Ovary (tissue), 7 donors: ENCODE measurements at regions not wholly inside any gene's neighbourhood (a gene's known extent, or its start where the extent isn't known, plus 50 kb on each side); places are given as distances from the start of the nearest gene placed in this dataset.

ENCODE experiments used
- DNase-seq, 5 donors: peaks; one replicate each; pipeline ENCODE4 v3.0.0-alpha.2; 2019 to 2020
- H3K27ac ChIP-seq, 2 donors: fragments of 200-600 bp; one replicate each; pipeline versions ENCODE4 v1.5.1 to v1.8.0; 2019 to 2022
- H3K27me3 ChIP-seq: fragments of 200-600 bp; one replicate; pipeline ENCODE4 v1.8.0; 2022
- H3K36me3 ChIP-seq: fragments of 200-600 bp; sonication (generic); one replicate; pipeline ENCODE4 v1.5.1; 2019
- H3K4me1 ChIP-seq: one replicate; pipeline ENCODE4 v1.8.1; 2013; ENCODE audit warnings: mild to moderate bottlenecking, moderate library complexity; ENCODE audit not compliant: insufficient read depth
- H3K4me3 ChIP-seq: fragments of 200-600 bp; sonication (generic); one replicate; pipeline ENCODE4 v1.5.1; 2017
- H3K9me3 ChIP-seq, 2 donors: fragments of 200-600 bp in 1 of 2; sonication (generic) in 1 of 2; one replicate each; pipeline versions ENCODE4 v1.5.1 to v1.8.1; 2013 to 2019; ENCODE audit warnings: mild to moderate bottlenecking in 1 of 2, moderate library complexity in 1 of 2
- CTCF ChIP-seq, 3 donors: fragments of 450-650 bp in 2 of 3; fragments of 200-600 bp in 1 of 3; IDR thresholded peaks; one replicate each; pipeline versions ENCODE4 v1.5.1 to v1.8.0; 2016 to 2022; ENCODE audit warnings: antibody characterized with exemption in 3 of 3, mild to moderate bottlenecking in 1 of 3
- EP300 ChIP-seq: sonication (generic); formaldehyde crosslinking; IDR thresholded peaks from one replicate; pipeline ENCODE4 v1.6.1; 2017; ENCODE audit warnings: antibody characterized with exemption
- POLR2A ChIP-seq: fragments of 450-650 bp; IDR thresholded peaks from one replicate; pipeline ENCODE4 v1.6.1; 2017; ENCODE audit warnings: antibody characterized with exemption, mild to moderate bottlenecking, moderate library complexity
- WGBS, 3 donors: extraction: QIAGEN DNeasy Blood & Tissue Kit in 1 of 3; methylation state at CpG; one replicate each; pipeline versions ENCODE4 v1.1.5 to v1.1.7; 2013 to 2017; 5-methylcytosine and 5-hydroxymethylcytosine counted together
- intact Hi-C, 4 donors: fragments of 100-400 bp; cut with DNase I; formaldehyde crosslinking; loops; one replicate each; pipeline versions ENCODE4 v1.11.0 to v1.15.1; 2022 to 2023
- donor health status: DM: no; HTN: no; CAD: no; lungs with moderate emphysema.
- donor health status: DM: no; HTN: no; CAD: no.
- donor health status: Bipolar disorder and iron deficiency.
- donor health status: DM: no; HTN: no; CAD: no.
- donor health status: DM: yes; HTN: yes; CAD: no.

- H3K27ac ChIP-seq = no peak overlapping the region
- H3K4me3 ChIP-seq = no peak overlapping the region
- no peaks in the 10 kb centered on the region for H3K9me3 ChIP-seq
- no peaks in the 10 kb centered on the region for H3K27me3 ChIP-seq
- no peak for DNase-seq
- H3K36me3 ChIP-seq = no peaks in the 10 kb centered on the region
- peaks cover 14% of the 10 kb centered on the region for H3K4me1 ChIP-seq
- no peak for TF ChIP-seq POLR2A
- no peak for TF ChIP-seq CTCF (IDR thresholded peaks at IDR 0.05)
- TF ChIP-seq EP300 = no peak
- WGBS, 3 donors = 95 to 97% (median 96%) methylated on average over 9 of the region's 9 CpGs
- intact Hi-C loops = no loop called here
Observed at GRCh38 chr6:167764215-167764614, 62.5 kb upstream of the AFDN start.

GRCh38 chr6:167764713-167765479, 61.8 kb upstream of the AFDN start:
- TF ChIP-seq EP300 (no peak), CTCF (IDR thresholded peaks at IDR 0.05) (no peak), POLR2A (no peak)
- no peak overlapping the region for H3K4me3 ChIP-seq
- peaks cover 13% of the 10 kb centered on the region for H3K4me1 ChIP-seq
- DNase-seq = no peak
- H3K27me3 ChIP-seq = no peaks in the 10 kb centered on the region
- H3K36me3 ChIP-seq = no peaks in the 10 kb centered on the region
- 89 to 94% (median 92%) methylated on average over 15 of the region's 15 CpGs for WGBS, 3 donors
- no peak overlapping the region for H3K27ac ChIP-seq
- intact Hi-C loops = no loop called here
- H3K9me3 ChIP-seq = no peaks in the 10 kb centered on the region

- DNase-seq = no peak
- WGBS, 3 donors = 69 to 74% (median 71%) methylated on average over 28 to 29 of the region's 29 CpGs
- H3K27me3 ChIP-seq = no peaks in the 10 kb centered on the region
Observed at GRCh38 chr6:167766986-167767714, 59.6 kb upstream of the AFDN start.

GRCh38 chr6:167767715-167768107, 59.0 kb upstream of the AFDN start:
- no peak for TF ChIP-seq CTCF (IDR thresholded peaks at IDR 0.05)
- TF ChIP-seq EP300 = no peak
- intact Hi-C loops = no loop called here
- DNase-seq = no peak

More at GRCh38 chr6:167766986-167767714, 59.6 kb upstream of the AFDN start:
- Histone ChIP-seq H3K9me3 (no peaks in the 10 kb centered on the region), H3K4me1 (no peaks in the 10 kb centered on the region), H3K36me3 (no peaks in the 10 kb centered on the region), H3K27ac (no peak overlapping the region), H3K4me3 (no peak overlapping the region)
- intact Hi-C loops = no loop called here
- TF ChIP-seq EP300 (no peak), CTCF (IDR thresholded peaks at IDR 0.05) (no peak), POLR2A (no peak)

More at GRCh38 chr6:167767715-167768107, 59.0 kb upstream of the AFDN start:
- Histone ChIP-seq H3K27ac (no peak overlapping the region), H3K9me3 (no peaks in the 10 kb centered on the region), H3K36me3 (no peaks in the 10 kb centered on the region), H3K4me1 (no peaks in the 10 kb centered on the region), H3K27me3 (no peaks in the 10 kb centered on the region), H3K4me3 (no peak overlapping the region)
- WGBS, 3 donors = 96 to 97% (median 96%) methylated on average over 13 of the region's 13 CpGs
